ENCODE measurements at regions not wholly inside any gene's neighbourhood (a gene's known extent, or its start where the extent isn't known, plus 50 kb on each side); places are given as distances from the start of the nearest gene placed in this dataset.

GRCh38 chr1:4573526-4573925 lies 80.9 kb upstream of the AJAP1 start:
- DNase-seq (ENCODE audit: low read depth), result no peak

GRCh38 chr1:4581807-4582206 lies 72.6 kb upstream of the AJAP1 start:
- DNase-seq (ENCODE audit: low read depth), result no peak
- no peak for TF ChIP-seq CTCF (conservative IDR thresholded peaks at IDR 0.05; ENCODE audit: low read depth, low read length)
- no peak overlapping the region for H3K4me3 ChIP-seq (ENCODE audit: low read length)

More at GRCh38 chr1:4573526-4573925, 80.9 kb upstream of the AJAP1 start:
- H3K4me3 ChIP-seq (ENCODE audit: low read length), result no peak overlapping the region
- TF ChIP-seq CTCF (conservative IDR thresholded peaks at IDR 0.05; ENCODE audit: low read depth, low read length), result no peak

- no peak overlapping the region for H3K4me3 ChIP-seq (ENCODE audit: low read length)
- no peak for TF ChIP-seq CTCF (conservative IDR thresholded peaks at IDR 0.05; ENCODE audit: low read depth, low read length)
- DNase-seq (ENCODE audit: low read depth), result no peak
Observed at GRCh38 chr1:4584449-4584848, 70.0 kb upstream of the AJAP1 start.

- no peak for TF ChIP-seq CTCF (conservative IDR thresholded peaks at IDR 0.05; ENCODE audit: low read depth, low read length)
- no peak overlapping the region for H3K4me3 ChIP-seq (ENCODE audit: low read length)
- no peak for DNase-seq (ENCODE audit: low read depth)
Observed at GRCh38 chr1:4585216-4585615, 69.2 kb upstream of the AJAP1 start.

- no peak for DNase-seq (ENCODE audit: low read depth)
- no peak overlapping the region for H3K4me3 ChIP-seq (ENCODE audit: low read length)
- no peak for TF ChIP-seq CTCF (conservative IDR thresholded peaks at IDR 0.05; ENCODE audit: low read depth, low read length)
Observed at GRCh38 chr1:4585705-4586104, 68.7 kb upstream of the AJAP1 start.

- TF ChIP-seq CTCF (conservative IDR thresholded peaks at IDR 0.05; ENCODE audit: low read depth, low read length), result no peak
- no peak for DNase-seq (ENCODE audit: low read depth)
Observed at GRCh38 chr1:4586611-4587160, 67.7 kb upstream of the AJAP1 start.

GRCh38 chr1:4587721-4588120 lies 66.7 kb upstream of the AJAP1 start:
- no peak for DNase-seq (ENCODE audit: low read depth)
- no peak for TF ChIP-seq CTCF (conservative IDR thresholded peaks at IDR 0.05; ENCODE audit: low read depth, low read length)
- H3K4me3 ChIP-seq (ENCODE audit: low read length), result no peak overlapping the region

More at GRCh38 chr1:4586611-4587160, 67.7 kb upstream of the AJAP1 start:
- no peak overlapping the region for H3K4me3 ChIP-seq (ENCODE audit: low read length)
